AG09319 (cell line): ENCODE measurements at regions not wholly inside any gene's neighbourhood (a gene's known extent, or its start where the extent isn't known, plus 50 kb on each side); places are given as distances from the start of the nearest gene placed in this dataset.

Experiments
- DNase-seq: peaks from one replicate; pipeline ENCODE4 v3.0.0-alpha.2; 2010; ENCODE audit warnings: low read depth; ENCODE audit errors: extremely low read depth
- CTCF ChIP-seq: IDR thresholded peaks from 2 replicates; pipeline ENCODE4 v1.5.1; 2011; ENCODE audit warnings: low read depth, mild to moderate bottlenecking, inconsistent platforms, low read length, moderate library complexity

GRCh38 chr5:104599726-104600125, 1037.1 kb upstream of the NUDT12 start:
- no peak for DNase-seq
- TF ChIP-seq CTCF, result no peak

GRCh38 chr5:104598285-104598684, 1035.7 kb upstream of the NUDT12 start:
- no peak for DNase-seq

GRCh38 chr5:104594850-104595249, 1032.3 kb upstream of the NUDT12 start:
- no peak for DNase-seq
- TF ChIP-seq CTCF, result no peak

More at GRCh38 chr5:104598285-104598684, 1035.7 kb upstream of the NUDT12 start:
- no peak for TF ChIP-seq CTCF

- DNase-seq, result no peak
- TF ChIP-seq CTCF, result no peak
Measured at GRCh38 chr5:104576677-104577076, 1014.1 kb upstream of the NUDT12 start.

- no peak for TF ChIP-seq CTCF
- no peak for DNase-seq
Measured at GRCh38 chr5:104573949-104574709, 1011.5 kb upstream of the NUDT12 start.

DNA sequence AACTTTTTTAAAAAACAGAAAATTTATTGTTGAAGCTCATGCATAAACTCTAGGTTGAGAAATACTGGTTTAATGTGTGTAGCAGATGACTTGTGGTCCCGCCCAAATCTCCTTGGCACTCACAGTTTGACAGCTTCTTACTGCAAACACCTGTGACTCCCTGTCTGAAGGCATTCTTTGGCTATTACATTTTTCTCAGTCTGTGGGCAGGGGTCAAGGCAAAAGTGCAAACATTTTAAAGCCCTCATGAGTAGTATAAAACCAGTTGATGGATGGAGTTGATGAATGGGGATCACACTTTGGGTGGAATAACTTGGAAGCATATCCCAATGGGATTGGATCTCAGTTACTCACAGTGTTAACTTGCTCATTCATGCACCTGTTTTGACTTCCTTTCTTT, 1007.0 kb upstream of the NUDT12 start:
- no peak for DNase-seq
- TF ChIP-seq CTCF, result no peak

DNA sequence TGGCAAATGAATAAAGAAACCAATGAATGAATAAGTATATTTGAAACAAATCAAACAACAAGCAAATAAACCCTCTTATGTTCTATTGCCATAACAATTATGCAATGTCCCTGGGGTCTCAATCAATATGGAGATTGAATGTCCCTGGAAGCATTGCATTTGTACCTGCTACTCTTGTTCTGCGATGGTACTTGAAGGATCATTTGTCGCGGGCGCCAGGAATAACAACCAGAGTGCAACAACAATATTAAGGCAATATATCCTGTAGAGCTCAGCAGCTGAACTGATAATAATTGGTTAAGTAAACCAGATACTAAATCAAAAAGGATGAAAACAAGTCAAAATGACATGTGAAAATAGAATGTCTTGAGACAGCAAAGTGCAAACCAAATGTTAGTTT, 1001.9 kb upstream of the NUDT12 start:
- TF ChIP-seq CTCF, result no peak
- DNase-seq, result no peak
